ENCODE measurements at regions not wholly inside any gene's neighbourhood (a gene's known extent, or its start where the extent isn't known, plus 50 kb on each side); places are given as distances from the start of the nearest gene placed in this dataset.

- TF ChIP-seq POLR2A (IDR thresholded peaks at IDR 0.05) (no peak), CTCF (IDR thresholded peaks at IDR 0.05) (no peak)
Measured at GRCh38 chr2:146709004-146709403, 1135.8 kb upstream of the ACVR2A start.

All from uterus (tissue), 2 donors.